ENCODE measurements at regions not wholly inside any gene's neighbourhood (a gene's known extent, or its start where the extent isn't known, plus 50 kb on each side); places are given as distances from the start of the nearest gene placed in this dataset.
"Not testable (repeated sequence)": the region's sequence is repeated elsewhere in the genome, so short reads cannot be mapped to it uniquely, and the experiment has no call there.

DNA sequence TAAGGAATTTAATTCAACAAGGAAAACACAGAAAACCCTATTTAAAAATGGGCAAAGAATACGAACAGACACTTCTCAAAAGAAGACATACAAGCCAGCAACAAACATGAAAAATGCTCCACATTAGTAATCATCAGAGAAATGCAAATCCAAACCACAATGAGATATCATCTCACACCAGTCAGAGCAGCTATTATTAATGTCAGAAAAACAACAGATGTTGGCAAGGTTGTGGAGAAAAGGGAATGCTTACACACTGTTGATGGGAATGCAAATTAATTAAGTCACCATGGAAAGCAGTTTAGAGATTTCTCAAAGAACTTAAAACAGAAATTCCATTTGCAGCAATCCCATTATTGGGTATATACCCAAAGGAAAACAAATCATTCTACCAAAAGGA, 55.2 kb downstream of the GCC1 start:
- DNase-seq (ENCODE audit: low spot score) = no peak

DNA sequence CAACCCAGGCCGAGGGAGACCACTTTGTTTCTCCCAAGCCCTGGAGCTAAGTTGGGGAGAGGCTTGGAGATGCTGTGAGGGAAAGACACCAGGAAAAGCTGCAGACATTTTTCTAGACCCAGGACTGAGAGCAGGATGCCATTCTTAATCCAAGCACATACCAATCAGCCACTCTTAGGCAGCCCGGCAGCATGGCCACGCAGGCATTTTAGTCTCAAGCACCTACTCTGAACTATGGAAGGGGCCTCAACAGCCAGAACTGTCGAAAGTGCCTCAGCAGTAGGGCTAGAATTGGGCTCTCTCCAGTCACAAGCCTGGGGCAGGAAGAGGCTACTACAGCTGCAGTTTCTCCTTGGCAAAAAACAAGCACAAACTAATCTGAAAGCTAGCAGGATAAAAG, 57.8 kb downstream of the GCC1 start:
- no peak for DNase-seq (ENCODE audit: low spot score)

DNA sequence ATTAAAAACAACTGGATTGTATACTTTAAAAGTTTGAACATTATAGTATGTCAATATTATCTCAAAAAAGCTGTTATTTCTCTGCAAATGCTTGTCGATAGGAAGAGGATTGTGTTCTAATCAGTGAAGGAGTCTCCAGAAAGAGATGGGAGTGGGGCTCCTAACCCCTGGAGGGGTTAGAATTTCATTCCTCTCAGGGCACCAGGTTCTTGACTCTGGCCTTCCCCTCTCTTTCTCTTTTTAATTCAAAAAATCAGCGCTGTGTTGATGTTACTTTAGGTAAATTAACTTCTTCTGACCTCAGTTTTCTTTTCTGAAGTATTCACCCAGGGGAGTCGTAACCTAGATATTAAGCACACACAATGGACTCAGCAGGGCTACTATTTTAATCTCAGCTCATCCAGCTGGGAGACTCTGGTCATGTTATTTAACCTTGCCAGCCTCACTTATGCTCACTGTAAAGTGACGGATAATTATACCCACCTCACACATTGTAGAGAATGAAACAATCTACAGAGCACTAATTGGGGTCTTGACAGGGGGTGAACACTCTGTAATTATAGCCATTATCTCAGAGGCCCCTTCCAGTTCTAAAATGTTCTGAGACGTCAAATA, 59.4 kb downstream of the GCC1 start:
- no peak for DNase-seq (ENCODE audit: low spot score)

DNA sequence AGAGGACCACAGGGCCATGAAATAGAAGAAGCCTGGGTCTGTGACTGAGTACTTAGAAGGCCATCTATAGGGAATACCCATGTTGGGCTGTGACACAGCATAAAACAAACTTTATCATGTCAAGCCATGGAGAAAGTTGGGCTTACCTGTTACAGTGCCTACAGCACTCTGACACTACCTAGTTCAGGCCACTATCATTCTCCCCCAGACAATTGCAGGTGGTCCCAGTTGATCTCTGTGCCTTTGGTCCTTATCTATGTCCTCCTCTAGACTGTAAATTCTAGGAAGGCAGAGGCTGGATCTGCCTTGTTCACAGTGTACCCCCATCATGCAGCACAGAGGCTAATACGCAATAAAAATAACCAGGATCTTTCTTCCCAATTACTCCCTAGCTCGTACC, 69.1 kb downstream of the GCC1 start:
- DNase-seq (ENCODE audit: low spot score) = no peak

DNA sequence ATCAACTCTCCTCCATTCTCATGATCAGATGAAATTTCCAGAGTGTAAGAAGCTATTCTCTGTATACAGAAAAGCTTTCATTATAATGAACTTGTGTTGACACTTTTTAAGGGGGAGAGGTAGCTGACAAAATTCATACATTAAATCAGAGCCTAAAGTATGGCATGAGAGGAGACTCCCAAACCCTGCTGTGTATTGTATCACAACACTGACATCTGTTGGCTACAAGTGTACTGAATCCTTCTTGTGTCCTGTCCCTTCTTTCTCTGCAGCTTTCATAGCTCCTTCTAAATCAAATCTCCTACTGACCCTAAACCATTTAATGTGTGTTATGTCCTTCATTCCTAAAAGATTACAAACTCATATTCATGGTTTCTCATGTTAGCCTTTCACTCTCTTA, 70.9 kb downstream of the GCC1 start:
- no peak for DNase-seq (ENCODE audit: low spot score)

DNA sequence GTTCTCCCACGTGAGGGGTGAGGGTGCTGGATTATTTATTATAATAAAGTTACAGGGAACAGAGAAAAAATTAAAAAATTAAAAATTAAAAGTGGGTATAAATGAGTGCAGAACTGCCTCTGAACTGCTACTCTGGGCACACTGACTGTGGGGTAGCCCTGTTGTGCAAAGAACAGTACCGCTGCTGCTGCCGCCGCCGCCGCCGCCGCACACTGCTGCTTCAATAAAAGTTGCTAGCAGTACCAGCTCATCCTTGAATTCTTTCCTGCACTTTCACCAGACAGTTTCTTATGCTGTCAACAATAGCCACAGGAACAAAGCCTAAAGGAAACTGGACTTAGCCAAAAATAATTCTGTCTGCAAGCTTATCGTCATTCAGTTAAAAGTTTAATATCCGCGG, 72.1 kb downstream of the GCC1 start:
- no peak for DNase-seq (ENCODE audit: low spot score)

DNA sequence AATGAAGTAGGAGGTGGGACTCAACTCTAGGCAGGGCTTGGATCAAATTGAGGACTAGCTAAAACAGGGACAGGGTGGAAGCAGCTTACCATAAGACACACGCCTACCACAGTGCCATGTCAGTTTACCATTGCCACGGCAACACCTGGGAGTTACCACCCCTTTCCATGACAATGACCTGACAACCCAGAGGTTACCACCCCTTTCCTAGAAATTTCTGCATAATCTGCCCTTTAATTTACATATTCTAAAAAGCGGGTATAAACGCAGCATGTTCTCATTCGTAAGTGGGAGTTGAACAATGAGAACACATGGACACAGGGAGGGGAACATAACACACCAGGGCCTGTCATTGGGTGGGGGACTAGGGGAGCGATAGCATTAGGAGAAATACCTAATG, 72.7 kb downstream of the GCC1 start:
- no peak for DNase-seq (ENCODE audit: low spot score)

DNA sequence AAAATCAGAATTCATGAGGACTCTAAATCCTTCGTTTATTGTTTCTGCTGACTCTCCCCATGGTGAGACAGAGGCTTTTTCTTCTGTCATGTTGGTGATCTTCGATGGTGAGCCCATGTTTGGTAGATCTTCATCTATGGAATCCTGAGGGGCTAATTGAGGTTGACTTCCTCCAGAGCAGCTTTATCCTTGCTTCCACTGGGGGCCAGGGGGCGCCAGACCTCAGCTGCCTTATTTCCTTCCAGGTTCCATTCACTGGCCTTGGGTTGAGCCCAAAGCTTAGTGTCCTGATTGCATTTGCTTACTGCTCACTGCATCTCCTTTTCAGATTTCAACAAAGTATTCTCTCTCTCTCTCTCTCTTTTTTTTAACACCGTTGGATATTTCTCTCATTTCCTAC, 80.7 kb downstream of the GCC1 start:
- DNase-seq (ENCODE audit: low spot score) = peak; percentile 29

DNA sequence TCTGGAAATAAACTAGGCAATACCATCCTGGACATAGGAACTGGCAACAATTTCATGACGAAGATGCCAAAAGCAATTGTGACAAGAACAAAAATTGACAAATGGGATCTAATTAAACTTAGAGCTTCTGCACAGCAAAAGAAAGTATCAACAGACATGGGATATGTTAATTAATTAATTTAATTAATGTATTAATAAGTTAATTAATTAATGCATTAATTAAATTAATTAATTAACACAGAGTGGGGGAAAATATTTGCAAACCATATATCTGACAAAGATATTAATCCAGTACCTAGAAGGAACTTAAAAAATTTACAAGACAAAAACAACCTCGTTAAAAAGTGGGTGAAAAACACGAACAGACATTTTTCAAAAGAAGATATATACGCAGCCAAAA, 83.6 kb downstream of the GCC1 start:
- DNase-seq (ENCODE audit: low spot score) = no peak

DNA sequence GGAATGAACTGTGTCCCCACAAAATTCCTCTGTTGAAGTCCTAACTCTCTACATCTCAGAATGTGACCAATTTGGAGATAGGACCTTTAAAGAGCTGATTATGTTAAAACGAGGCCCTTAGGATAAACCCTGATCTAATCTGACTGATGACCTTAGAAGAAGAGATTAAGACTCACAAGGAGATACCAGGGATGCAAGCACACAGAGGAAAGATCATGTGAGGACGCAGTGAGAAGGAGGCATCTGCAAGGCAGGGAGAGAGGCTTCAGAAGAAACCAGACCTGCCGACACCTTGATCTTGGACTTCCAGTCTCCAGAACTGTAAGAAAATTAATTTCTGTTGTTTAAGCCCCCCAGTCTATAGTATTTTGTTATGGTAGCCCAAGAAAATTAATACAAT, 94.9 kb upstream of the ZNF800 start:
- DNase-seq (ENCODE audit: low spot score) = no peak

DNA sequence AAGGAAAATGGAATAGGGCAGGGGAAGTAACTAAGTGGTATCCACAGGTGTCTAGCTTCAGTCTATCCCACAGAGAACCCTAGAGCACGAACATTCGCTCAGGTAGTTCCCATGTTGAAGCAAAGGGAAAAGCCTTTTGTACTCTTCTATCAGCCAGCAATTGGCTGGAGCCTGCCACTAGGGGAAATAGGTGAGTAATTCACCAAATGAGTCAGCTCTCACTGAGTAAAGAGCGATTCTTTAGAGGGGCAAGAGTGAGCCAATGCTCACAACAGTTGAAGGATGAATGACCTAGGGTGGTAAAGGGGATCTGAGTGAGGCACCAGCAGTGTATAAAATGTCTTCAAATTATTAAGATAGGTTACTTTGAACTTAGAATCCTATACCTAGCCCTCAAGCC, 94.1 kb upstream of the ZNF800 start:
- no peak for DNase-seq (ENCODE audit: low spot score)

DNA sequence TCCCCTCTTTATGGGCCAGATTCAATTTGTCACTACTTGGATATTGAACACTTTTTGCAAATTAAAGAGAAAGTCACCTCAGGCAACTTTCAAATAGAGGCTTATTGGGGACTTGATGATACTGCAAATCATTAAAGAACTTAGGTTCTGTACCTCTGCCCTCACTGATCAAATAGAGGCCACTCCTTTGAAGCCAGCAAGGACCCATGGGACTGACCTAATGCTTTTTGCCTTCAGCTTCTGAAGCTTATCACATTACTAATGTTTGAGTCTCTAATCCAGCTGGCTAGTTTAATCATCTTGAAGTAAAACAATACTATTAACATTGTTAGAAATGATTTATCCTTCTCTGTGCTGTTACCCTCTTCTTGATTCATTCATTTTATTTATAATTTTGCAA, 93.0 kb upstream of the ZNF800 start:
- no peak for DNase-seq (ENCODE audit: low spot score)

DNA sequence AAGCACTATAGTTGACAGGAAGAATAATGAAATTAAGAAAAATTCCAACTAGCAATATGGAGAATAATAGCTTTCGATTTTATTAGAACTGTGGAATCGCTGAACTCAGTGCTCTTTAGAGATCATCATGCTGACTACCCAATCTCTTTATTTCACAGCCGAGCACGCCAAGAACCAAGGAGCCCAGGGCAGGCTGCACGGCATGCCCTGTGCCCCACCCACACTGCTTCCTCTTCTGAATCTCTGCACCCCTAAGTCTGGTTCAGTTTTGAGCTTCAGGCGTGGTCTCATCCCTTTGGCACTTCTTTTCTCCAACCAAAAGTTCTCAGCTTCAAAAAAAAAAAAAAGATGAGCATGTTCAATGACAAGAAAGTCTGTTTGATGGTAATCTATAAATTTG, 92.4 kb upstream of the ZNF800 start:
- DNase-seq (ENCODE audit: low spot score) = no peak

DNA sequence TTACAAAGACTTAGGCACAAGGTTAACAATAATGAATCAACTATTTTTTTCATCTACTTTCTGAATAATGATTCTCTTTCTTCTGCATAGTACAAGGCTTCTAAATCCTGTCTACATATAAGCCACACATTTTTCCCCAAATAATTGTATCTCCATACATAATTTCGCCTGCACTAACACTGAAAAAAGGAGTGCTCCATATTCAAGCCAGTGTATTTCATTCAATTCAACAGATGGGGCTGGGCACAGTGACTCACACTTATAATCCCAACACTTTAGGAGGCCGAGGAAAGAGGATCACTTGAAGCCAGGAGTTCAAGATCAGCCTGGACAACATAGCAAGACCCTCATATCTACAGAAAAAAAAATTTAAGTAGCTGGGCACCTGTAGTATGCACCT, 86.0 kb upstream of the ZNF800 start:
- DNase-seq (ENCODE audit: low spot score) = no peak

DNA sequence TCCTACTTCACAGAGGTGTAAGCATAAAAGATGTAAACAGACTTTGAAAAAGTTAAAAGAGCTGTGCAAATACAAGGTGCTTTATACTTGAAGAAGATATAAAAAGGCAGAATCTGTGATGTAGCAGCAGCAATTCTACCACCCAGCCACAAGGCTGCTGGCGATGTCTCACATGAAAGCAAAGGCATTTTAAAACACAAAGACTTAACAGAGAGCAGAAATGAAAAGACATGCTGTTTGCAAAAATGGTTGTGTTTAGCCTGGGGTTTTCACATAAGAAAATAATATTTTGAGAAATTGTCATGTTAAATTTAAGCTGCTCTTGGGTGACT, 85.5 kb upstream of the ZNF800 start:
- DNase-seq (ENCODE audit: low spot score) = no peak

DNA sequence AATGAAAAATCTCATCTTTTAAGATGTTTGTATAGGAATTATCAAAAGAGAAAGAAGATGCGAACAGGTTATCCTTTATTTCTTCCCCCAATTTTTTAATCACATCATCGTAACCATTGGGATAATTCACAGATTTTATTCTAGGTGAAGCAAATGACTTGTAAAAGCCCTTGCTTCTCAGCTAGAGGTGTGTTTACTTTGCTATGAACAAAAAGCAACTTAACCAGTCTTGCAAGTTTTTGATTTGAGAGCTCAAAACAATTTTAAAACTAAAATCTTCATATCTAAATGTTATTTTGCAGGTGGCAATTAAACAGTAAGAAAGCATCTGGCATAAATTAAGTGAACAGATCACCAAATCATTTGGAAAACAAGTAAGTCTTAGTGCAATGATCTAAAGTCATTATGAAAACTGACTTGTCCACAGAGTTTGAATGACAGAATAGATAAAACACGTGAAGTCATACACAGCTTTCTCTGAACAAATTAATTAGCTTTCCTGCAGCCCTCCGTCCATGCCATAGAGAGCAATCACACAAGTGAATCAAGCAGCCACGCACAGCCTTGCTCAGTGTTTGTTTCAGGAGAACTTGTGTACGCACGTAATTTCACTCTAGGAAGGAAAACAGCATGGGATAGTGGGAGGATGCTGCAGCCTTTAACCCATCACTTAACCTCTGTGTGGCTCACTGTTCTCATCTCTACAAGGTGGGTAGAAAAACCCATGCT, 85.0 kb upstream of the ZNF800 start:
- DNase-seq (ENCODE audit: low spot score) = no peak

DNA sequence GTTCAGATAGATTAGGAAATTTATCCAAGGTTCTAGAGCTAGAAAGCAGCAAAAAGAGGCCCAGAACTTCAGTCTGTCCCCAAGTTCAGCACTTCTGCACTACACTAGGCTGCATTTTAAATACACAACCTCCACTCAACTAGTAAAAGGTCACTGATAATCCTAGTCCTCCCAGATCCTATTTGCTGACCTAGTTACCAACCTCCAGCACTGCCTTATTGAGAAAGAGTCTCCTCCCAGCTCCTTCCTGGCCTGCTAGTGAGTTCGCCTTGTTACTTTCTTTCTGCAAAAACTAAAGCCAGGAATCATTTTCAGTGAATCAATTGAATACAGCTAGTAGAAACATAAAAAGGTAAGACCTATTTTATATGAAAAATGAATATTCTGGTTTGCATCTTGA, 84.1 kb upstream of the ZNF800 start:
- DNase-seq (ENCODE audit: low spot score) = no peak

DNA sequence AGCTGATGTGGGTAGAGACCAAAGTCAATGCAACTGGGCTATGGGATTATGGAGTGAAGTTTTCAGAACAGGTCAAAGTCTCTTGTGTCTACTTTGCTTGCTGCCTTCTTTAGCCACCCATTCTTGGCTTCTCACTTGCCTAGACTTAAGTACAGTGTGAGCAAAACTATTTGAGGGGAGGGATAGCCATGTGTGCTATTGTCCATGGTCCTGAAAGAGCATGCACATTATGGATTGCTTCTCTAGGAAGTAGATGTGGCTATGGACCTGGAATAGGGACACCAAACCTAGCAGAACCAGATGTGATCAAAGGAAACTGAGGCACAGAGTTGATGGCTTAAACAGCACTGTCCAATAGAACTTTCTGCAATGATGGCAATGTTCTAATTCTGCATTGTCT, 81.9 kb upstream of the ZNF800 start:
- no peak for DNase-seq (ENCODE audit: low spot score)

DNA sequence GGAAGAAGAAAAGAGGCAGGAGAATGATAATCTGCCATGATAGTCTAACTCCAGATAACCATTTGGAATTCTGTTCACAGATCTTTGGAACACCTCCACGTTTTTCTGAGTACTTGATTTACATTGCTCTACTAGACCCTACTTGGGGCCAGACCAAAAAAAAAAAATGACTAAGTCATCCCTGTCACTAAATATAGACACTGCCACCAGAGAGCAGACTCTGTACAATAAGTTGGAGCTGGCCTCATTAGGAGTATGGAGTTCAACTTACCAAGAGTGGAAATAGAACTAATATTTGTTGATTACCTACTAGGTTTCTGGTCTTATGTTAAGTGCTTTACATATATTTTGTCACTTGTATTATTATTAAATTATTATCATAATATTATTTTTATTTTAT, 80.9 kb upstream of the ZNF800 start:
- DNase-seq (ENCODE audit: low spot score) = no peak

DNA sequence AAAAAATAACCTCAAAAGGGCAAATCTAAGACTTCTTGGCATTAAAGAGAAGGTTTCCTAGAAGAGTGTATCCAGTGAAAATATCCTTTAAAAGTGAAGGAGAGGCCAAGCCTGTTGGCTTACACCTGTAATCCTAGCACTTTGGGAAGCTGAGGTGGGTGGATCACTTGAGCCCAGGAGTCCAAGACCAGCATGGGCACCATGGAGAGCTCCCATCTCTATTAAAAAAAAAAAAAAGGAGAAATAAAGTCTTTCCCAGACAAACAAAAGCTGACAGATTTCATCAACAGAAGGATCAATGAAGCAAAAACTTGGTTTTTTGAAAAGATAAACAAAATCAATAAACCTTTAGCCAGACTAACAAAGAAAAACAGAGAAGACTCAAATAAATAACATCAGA, 67.6 kb upstream of the ZNF800 start:
- DNase-seq (ENCODE audit: low spot score) = no peak

DNA sequence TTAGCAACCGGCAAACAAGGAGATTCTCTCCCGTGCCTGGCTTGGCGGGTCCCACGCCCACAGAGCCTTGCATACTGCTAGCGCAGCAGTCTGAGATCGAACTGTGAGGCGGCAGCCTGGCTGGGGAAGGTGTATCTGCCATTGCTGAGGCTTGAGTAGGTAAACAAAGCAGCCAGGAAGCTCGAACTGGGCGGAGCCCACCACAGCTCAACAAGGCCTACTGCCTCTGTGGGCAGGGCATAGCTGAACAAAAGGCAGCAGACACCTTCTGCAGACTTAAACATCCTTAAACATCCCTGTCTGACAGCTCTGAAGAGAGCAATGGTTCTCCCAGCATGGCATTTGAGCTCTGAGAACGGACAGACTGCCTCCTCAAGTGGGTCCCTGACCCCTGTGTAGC, 58.8 kb upstream of the ZNF800 start:
- DNase-seq (ENCODE audit: low spot score) = not testable (repeated sequence)

DNA sequence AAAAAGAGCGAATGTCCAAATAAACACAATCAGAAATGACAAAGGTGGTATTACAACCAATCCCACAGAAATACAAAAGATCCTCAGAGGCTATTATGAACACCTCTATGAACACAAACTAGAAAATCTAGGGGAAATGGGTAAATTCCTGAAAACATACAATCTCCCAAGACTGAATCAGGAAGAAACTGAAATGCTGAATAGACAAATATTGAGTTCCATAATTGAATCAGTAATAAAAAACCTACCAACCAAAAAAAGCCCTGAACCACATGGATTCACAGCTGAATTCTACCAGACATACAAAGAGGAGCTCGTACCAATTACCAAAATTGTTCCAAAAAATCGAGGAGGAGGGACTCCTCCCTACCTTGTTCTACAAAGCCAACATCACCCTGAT, 56.1 kb upstream of the ZNF800 start:
- DNase-seq (ENCODE audit: low spot score) = no peak

DNA sequence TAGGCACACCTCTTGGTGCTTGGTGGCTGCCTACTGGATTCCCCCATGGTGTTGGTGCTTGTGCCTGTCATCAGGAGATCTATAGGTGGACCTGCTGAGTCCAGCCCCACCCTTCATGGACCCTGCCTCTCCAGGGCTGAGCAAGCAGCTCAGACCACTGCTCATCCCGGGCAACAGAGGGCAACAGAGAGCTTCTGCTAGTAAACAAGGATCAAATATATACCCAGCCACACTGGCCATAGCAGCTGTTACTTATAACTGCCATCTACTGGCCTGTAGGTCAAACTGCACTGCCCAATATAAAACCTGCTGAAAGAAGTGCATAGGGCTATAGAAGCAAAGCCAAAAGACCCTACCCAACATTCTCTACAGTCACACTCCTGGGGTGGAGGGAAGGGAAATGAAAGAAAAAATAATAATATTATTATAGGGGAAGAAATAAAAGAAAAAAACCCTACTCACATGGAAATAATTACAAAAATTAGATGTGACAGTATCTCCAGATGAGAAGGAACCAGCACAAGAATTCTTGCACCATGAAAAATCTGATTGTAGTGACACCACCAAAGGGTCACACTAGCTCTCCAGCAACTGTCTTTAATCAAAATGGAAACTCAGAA, 54.9 kb upstream of the ZNF800 start:
- peak; percentile 71 for DNase-seq (ENCODE audit: low spot score)

DNA sequence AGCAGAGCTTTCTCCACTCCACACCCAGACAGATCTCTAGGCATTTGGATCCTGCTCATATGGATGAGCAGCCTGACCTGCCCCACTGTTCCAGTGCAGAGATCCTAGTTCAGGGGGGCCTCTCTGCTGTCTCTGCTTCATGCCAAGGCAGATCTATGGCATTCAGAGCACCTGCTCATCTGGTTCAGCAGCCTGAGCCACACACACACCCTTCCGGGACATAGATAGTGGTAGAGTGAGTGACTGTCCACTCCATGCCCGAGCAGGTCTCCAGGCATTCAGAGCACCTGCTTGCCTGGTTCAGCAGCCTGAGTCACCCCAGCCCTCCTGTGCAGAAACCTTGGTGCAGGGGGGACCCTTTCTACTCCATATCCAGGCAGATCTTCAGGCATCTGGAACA, 54.3 kb upstream of the ZNF800 start:
- DNase-seq (ENCODE audit: low spot score) = no peak
